G401 (cell line): ENCODE measurements at regions not wholly inside any gene's neighbourhood (a gene's known extent, or its start where the extent isn't known, plus 50 kb on each side); places are given as distances from the start of the nearest gene placed in this dataset.
"Not testable (repeated sequence)": the region's sequence is repeated elsewhere in the genome, so short reads cannot be mapped to it uniquely, and the experiment has no call there.

ENCODE experiments used
- DNase-seq: peaks from one replicate; pipeline ENCODE4 v3.0.0-alpha.2; 2015; ENCODE audit warnings: low spot score
- in situ Hi-C: cut with HindIII; loops from 2 replicates; pipeline ENCODE4 v1.10.0; 2016; ENCODE audit warnings: low sequenced_read_pairs, mixed read lengths

GRCh38 chr15:99842071-99842470, 108.8 kb upstream of the LYSMD4 start:
- no peak for DNase-seq
- in situ Hi-C loops, result no loop called here

DNA sequence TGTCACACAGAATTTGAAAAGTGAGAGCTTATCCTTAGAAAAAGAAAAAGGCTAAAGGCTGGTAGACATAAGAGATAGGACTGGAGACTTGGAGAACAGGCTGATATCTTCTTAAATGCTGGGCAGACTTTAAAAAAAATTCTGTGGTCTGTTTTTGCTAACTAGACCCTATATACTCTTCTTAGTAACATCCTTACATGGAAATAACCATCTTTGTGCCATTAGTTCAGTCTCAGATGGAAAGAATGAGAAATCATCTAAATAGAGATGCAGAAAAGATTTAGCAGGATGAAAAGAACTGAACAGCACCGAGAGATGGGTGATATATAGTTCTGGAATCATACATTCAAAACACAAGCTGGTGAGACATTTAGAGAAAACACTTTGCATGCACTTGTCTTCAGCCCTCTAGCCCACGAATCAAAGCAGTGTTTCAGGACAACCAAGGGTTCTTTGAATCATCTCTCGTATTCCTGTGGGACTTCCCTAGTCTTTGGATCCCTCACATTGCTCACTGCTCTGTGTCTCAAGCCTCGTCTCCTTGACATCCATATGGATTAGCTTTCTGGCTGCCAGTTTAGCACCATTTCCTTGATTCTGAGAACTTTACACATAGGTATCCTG, 93.0 kb upstream of the LYSMD4 start:
- in situ Hi-C loops, result no loop called here
- no peak for DNase-seq

GRCh38 chr15:99823346-99823745, 90.1 kb upstream of the LYSMD4 start:
- no peak for DNase-seq
- in situ Hi-C loops, result no loop called here

- in situ Hi-C loops, result no loop called here
- DNase-seq, result no peak
Measured at GRCh38 chr15:99819981-99820718, 86.9 kb upstream of the LYSMD4 start.

GRCh38 chr15:99818872-99819271, 85.6 kb upstream of the LYSMD4 start:
- no peak for DNase-seq
- in situ Hi-C loops, result no loop called here

DNA sequence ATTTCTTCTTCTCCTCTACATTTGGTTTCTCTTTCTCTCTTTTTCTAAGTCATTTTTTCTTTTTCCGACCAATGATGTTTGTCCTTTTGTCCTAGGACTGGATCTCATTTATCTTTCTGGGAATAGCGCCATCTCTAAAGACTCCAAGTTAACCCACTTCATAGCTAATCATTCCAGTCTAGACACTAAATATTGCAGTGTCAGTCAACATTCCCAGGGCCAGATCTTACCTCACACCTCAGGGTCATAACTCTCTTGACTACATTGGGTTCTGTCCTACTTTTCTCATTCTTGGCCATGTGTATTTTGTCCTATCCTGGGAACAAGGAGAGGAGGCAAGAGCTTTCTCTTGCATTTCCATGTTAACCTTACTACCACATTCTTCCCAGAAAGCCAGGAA, 83.6 kb upstream of the LYSMD4 start:
- in situ Hi-C loops, result not testable (repeated sequence)

GRCh38 chr15:99810663-99811062, 77.4 kb upstream of the LYSMD4 start:
- in situ Hi-C loops, DNase-seq: not testable (repeated sequence)

More for the DNA sequence above, 83.6 kb upstream of the LYSMD4 start:
- DNase-seq, result not testable (repeated sequence)

- DNase-seq, in situ Hi-C loops: not testable (repeated sequence)
Measured at GRCh38 chr15:99799854-99800250, 66.6 kb upstream of the LYSMD4 start.

- DNase-seq, in situ Hi-C loops: not testable (repeated sequence)
Measured at GRCh38 chr15:99799182-99799853, 66.1 kb upstream of the LYSMD4 start.

DNA sequence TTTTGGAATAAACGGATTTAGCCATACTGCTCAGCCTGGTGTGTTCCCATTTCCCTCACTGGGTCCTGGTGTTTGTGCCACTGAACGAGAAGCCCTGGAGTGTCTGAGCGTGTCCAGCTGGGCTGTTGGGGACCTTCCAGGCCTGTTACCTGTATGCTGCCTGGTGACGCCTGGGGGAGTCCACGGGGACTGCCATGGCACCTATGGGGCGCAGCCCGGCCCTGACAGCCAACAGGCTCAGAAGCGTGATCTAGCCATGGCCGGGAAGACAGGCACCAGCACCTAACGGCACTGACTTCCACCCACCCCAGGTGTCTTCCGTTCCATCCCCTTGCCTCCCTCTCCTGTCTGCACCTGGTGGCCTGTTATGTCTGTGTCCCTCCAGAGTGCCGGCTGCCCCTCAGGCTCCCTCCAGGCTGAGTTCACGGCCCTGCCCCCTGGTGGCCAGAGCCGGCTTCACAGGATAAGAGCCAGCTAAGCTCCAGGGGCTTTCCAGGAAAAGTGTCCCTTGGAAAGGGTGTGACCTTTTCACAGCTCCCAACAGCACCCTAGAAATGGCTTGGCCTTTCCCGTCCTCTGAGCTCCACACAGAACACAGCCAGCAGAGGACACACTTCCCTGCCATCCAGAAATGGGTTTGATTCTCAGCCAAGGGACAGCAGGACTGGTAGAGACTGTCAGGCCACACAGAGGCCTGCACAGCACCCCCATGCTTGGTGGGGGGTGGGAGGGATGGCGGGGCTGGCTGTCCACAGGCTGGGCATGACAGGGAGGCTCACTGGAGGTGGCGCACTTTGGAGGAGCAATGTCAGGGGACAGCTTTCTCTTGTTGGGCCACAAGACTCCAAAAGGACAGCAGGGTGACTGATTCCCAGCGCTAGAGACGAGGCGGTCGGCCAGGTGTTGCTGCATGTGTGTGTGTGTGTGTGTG, 64.0 kb upstream of the LYSMD4 start:
- DNase-seq, in situ Hi-C loops: not testable (repeated sequence)

DNA sequence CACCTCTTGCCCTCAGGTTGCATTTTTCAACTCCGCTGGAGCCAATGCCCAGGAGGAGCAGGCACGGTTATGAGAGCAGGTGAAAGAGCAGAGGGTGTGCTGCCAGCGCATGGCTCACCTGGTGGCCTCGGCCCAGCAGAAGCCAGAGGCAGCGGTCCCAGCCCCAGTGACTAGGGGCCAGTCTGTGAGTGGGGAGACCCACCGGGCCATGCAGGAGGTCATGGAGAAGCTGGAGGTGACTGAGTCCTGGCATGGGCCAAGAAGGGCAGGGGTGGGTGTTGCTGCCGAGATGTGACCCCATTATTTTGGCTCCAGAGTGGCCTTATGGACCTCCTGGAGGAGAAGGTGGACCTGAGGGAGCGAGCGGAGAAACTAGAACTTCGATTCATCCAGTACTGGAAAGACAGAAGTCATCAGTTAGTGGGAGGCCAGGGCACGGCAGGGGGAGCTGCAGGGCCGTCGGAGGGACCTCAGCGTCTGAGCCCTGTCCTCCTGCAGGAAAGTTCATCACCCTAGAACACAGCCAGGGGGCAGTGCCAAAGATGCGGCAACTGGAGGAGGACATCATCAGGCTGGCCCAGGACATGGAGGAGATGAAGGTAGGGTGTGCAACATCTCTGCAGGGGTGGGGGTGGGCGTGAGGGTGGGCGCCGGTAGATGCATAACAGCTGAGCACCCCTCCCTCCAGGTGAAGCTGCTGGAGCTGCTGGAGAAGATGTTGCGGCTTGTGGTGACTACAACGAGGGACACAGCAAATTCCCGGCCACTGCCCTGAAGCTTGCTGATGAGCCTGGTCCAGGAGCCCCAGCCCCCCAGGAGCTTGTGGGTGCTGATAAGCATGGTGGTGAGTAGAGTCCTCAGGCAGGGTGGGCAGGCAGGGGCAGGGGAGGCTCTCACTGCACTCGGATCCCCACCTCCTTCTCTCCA, 58.9 kb upstream of the LYSMD4 start:
- peak; percentile 12 for DNase-seq
- in situ Hi-C loops, result not testable (repeated sequence)

DNA sequence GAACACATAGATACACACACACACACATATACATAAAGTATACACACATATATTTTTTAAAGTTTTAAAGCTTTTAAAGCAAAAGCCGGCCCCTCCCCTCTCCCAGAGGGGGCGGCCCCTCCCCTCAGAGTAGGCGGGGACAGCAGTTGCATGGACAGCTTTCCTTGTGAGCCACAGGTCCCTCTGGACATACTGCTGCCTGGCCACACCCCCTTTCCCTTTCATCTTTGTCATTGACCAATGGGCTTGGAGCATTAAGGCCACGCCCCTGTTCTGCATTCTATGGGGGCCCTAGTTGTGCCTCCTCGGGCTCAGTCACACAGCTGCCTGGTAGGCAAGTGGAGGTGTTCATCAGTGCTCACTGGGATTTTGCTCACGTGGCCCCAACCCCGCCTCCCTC, 57.5 kb upstream of the LYSMD4 start:
- DNase-seq, in situ Hi-C loops: not testable (repeated sequence)

DNA sequence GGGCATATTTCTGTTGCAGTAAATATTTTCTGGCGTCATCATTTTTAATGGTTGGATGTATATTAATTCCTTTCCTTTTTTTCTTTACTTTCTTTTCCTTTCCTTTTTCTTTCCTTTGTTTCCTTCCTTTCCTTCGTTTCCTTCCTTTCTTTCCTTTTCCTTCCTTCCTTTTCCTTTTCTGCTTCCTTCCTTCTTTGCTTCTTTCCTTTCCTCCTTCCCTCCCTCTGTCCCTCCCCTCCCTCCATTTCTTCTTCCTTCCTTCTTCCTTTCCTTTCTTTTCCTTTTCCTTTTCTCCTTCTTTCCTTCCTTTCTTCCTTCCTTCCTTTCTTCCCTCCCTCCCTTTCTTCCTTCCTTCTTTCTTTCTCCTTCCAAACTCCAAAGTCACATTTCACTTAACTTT, 54.9 kb upstream of the LYSMD4 start:
- no peak for DNase-seq
- in situ Hi-C loops, result no loop called here

DNA sequence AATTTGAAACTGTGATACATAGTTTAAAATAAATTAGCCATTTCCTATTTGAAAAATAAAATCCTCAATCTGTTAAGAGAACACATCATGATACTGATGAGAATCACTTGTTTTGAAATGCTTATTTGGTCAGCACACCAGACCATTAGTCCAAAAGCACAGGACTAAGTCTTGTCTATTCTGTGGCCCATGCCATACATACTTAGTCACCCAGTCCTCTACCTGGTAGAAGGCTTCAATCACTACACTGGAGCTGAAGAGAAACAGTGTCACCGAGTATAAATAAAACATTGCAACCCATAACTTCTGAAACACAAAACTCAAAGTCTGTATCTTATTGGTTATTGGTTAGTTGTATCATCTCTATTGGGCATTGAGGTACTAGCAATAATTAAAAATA, 51.6 kb upstream of the LYSMD4 start:
- in situ Hi-C loops, DNase-seq: not testable (repeated sequence)

- in situ Hi-C loops, DNase-seq: not testable (repeated sequence)
Measured at GRCh38 chr15:99783918-99784619, 50.8 kb upstream of the LYSMD4 start.
